GM10248 (cell line): ENCODE measurements at regions not wholly inside any gene's neighbourhood (a gene's known extent, or its start where the extent isn't known, plus 50 kb on each side); places are given as distances from the start of the nearest gene placed in this dataset.

ENCODE experiments used
- CTCF ChIA-PET: fragments of 300-600 bp; sonication (Branson Sonifier 250); formaldehyde crosslinking; extraction: SDS; loops from one replicate; lab custom pipeline; 2021; ENCODE audit warnings: antibody characterized with exemption; lab: Yijun Ruan, JAX
- POLR2A ChIA-PET: fragments of 350-650 bp; sonication (Branson Sonifier 250); formaldehyde crosslinking; extraction: SDS; loops from one replicate; lab custom pipeline; 2020; ENCODE audit warnings: antibody characterized with exemption; lab: Yijun Ruan, JAX
- DNase-seq: peaks from one replicate; pipeline ENCODE4 v3.0.0; 2012; ENCODE audit errors: extremely low spot score
- CTCF ChIP-seq: IDR thresholded peaks from 2 replicates; pipeline ENCODE4 v1.5.1; 2012; ENCODE audit warnings: mild to moderate bottlenecking, low read depth; ENCODE audit errors: extremely low read depth, missing control alignments, control extremely low read depth

GRCh38 chr10:131841131-131841660 is 59.6 kb upstream of the PPP2R2D start:
- ChIA-PET POLR2A (no interaction called here), CTCF (no interaction called here)
- no peak for TF ChIP-seq CTCF
- no peak for DNase-seq

GRCh38 chr10:131841661-131842139 is 59.1 kb upstream of the PPP2R2D start:
- DNase-seq: no peak

GRCh38 chr10:131842351-131843088 is 58.3 kb upstream of the PPP2R2D start:
- CTCF ChIA-PET: no interaction called here
- DNase-seq: no peak
- TF ChIP-seq CTCF: no peak
- POLR2A ChIA-PET: no interaction called here

More at GRCh38 chr10:131841661-131842139, 59.1 kb upstream of the PPP2R2D start:
- POLR2A ChIA-PET: no interaction called here
- no peak for TF ChIP-seq CTCF
- CTCF ChIA-PET: no interaction called here

- POLR2A ChIA-PET: no interaction called here
- no peak for TF ChIP-seq CTCF
- no peak for DNase-seq
- CTCF ChIA-PET: no interaction called here
Observed at GRCh38 chr10:131843089-131843595, 57.7 kb upstream of the PPP2R2D start.

- TF ChIP-seq CTCF: no peak
- CTCF ChIA-PET: no interaction called here
- no peak for DNase-seq
- POLR2A ChIA-PET: no interaction called here
Observed at GRCh38 chr10:131843881-131844284, 56.9 kb upstream of the PPP2R2D start.

- ChIA-PET POLR2A (no interaction called here), CTCF (no interaction called here)
- no peak for TF ChIP-seq CTCF
- no peak for DNase-seq
Observed at GRCh38 chr10:131844529-131845084, 56.2 kb upstream of the PPP2R2D start.
